Kidney (tissue), 13 donors: ENCODE measurements at regions not wholly inside any gene's neighbourhood (a gene's known extent, or its start where the extent isn't known, plus 50 kb on each side); places are given as distances from the start of the nearest gene placed in this dataset.
A peak's percentile ranks its signal among the peaks of the same experiment; 100 is the strongest.

ENCODE experiments used
- DNase-seq, 5 donors: peaks; one replicate each; pipeline ENCODE4 v3.0.0-alpha.2; 2013 to 2020
- FAIRE-seq: peaks from 2 replicates; lab custom pipeline; 2012; peaks lifted over from hg19 to GRCh38; lab: Jason Lieb, UNC
- H3K27ac ChIP-seq, 2 donors: one replicate each; pipeline ENCODE4 v1.7.0; 2013; ENCODE audit warnings: low read depth in 2 of 2, low read length in 2 of 2, inconsistent platforms in 1 of 2
- H3K27me3 ChIP-seq: one replicate; pipeline ENCODE4 v1.7.1; 2013; ENCODE audit warnings: low read length, inconsistent platforms; ENCODE audit not compliant: control insufficient read depth, insufficient read depth
- H3K36me3 ChIP-seq, 3 donors: one replicate each; pipeline versions ENCODE4 v1.7.0 to v1.7.1; 2013; ENCODE audit warnings: low read length in 3 of 3, control low read depth in 1 of 3, inconsistent platforms in 1 of 3; ENCODE audit not compliant: insufficient read depth in 3 of 3, control insufficient read depth in 2 of 3
- H3K4me1 ChIP-seq, 3 donors: one replicate each; pipeline versions ENCODE4 v1.7.0 to v1.7.1; 2013; ENCODE audit warnings: low read length in 3 of 3, inconsistent platforms in 1 of 3, low read depth in 1 of 3; ENCODE audit not compliant: control insufficient read depth in 2 of 3, insufficient read depth in 2 of 3
- H3K4me3 ChIP-seq, 3 donors: one replicate each; pipeline versions ENCODE4 v1.7.0 to v1.8.1; 2013; ENCODE audit warnings: low read length in 3 of 3, control low read depth in 1 of 3, inconsistent platforms in 1 of 3
- H3K9ac ChIP-seq, 3 donors: one replicate each; pipeline versions ENCODE4 v1.7.0 to v1.7.1; 2013; ENCODE audit warnings: low read length in 3 of 3, control low read depth in 1 of 3, inconsistent platforms in 1 of 3
- H3K9me3 ChIP-seq, 3 donors: one replicate each; pipeline versions ENCODE4 v1.7.0 to v1.7.1; 2013; ENCODE audit warnings: low read length in 3 of 3, control low read depth in 1 of 3, inconsistent platforms in 1 of 3; ENCODE audit not compliant: control insufficient read depth in 2 of 3, insufficient read depth in 1 of 3
- CTCF ChIP-seq: IDR thresholded peaks from 3 replicates; pipeline ENCODE4 v1.5.1; 2012; ENCODE audit warnings: mild to moderate bottlenecking, moderate library complexity, borderline replicate concordance; ENCODE audit not compliant: insufficient read depth; ENCODE audit errors: extremely low read depth
- intact Hi-C: fragments of 100-400 bp; cut with DNase I; formaldehyde crosslinking; loops from one replicate; pipeline ENCODE4 v1.11.1; 2022
- donor health status: control.
- donor health status: control.
- donor health status: control.
- donor health status: control.
- donor health status: control.
- donor health status: DM: yes; HTN: yes; CAD: no.
- donor health status: Normal renal cell carcinoma (clear cell type).

GRCh38 chr14:87102811-87103378, 890.1 kb downstream of the GALC start:
- Histone ChIP-seq H3K4me1 (no peaks in the 10 kb centered on the region), H3K27me3 (no peaks in the 10 kb centered on the region), H3K27ac (no peak overlapping the region), H3K36me3 (no peaks in the 10 kb centered on the region), H3K9me3 (no peaks in the 10 kb centered on the region), H3K4me3 (no peak overlapping the region), H3K9ac (no peak overlapping the region)
- no peak for TF ChIP-seq CTCF
- DNase-seq (no peak), FAIRE-seq (no peak)
- intact Hi-C loops, result no loop called here

DNA sequence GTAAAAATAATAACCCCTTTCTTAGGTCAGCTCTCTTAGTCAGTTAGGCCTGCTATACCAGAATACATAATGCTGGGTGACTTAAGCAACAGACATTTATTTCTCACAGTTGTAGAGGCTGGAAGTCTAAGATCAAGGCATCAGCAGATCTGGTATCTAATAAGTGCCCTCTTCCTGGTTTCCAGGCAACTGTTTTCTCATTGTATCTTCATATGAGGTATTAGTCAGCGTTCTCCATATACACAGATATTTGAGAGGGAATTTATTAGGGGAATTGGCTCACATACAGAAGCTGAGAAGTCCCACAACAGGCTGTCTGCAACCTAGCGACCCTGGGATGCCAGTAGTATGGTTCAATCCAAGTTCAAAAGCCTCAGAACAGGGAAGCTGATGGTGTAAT, 896.0 kb downstream of the GALC start:
- peaks cover 0 to 3% (median 0%) of the 10 kb centered on the region in 3 donors for H3K4me1 ChIP-seq
- peak in 1 of 5 donors; percentile 38 for DNase-seq
- no peak for TF ChIP-seq CTCF
- no peak overlapping the region for H3K9ac ChIP-seq
- no peak overlapping the region for H3K27ac ChIP-seq
- no peaks in the 10 kb centered on the region for H3K27me3 ChIP-seq
- no peak for FAIRE-seq
- H3K36me3 ChIP-seq, result no peaks in the 10 kb centered on the region
- no peaks in the 10 kb centered on the region for H3K9me3 ChIP-seq
- H3K4me3 ChIP-seq, result no peak overlapping the region
- intact Hi-C loops, result no loop called here

- no peak overlapping the region for H3K27ac ChIP-seq
- FAIRE-seq (no peak), DNase-seq (peak in 2 of 5 donors; percentile 19 to 67)
- H3K36me3 ChIP-seq, result no peaks in the 10 kb centered on the region
- no peaks in the 10 kb centered on the region for H3K9me3 ChIP-seq
- intact Hi-C loops, result no loop called here
- H3K4me3 ChIP-seq, result no peak overlapping the region
- H3K27me3 ChIP-seq, result no peaks in the 10 kb centered on the region
- no peak for TF ChIP-seq CTCF
- peaks cover 0 to 3% (median 0%) of the 10 kb centered on the region in 3 donors for H3K4me1 ChIP-seq
- H3K9ac ChIP-seq, result no peak overlapping the region
These were observed 898.1 kb downstream of the GALC start for GRCh38 chr14:87094913-87095312.

GRCh38 chr14:87088588-87088987, 904.4 kb downstream of the GALC start:
- Histone ChIP-seq H3K27me3 (no peaks in the 10 kb centered on the region), H3K4me1 (no peaks in the 10 kb centered on the region), H3K27ac (no peak overlapping the region), H3K9ac (no peak overlapping the region), H3K4me3 (no peak overlapping the region), H3K36me3 (no peaks in the 10 kb centered on the region), H3K9me3 (no peaks in the 10 kb centered on the region)
- intact Hi-C loops, result no loop called here
- FAIRE-seq, result no peak
- no peak for TF ChIP-seq CTCF
- no peak for DNase-seq
